ENCODE measurements at regions not wholly inside any gene's neighbourhood (a gene's known extent, or its start where the extent isn't known, plus 50 kb on each side); places are given as distances from the start of the nearest gene placed in this dataset.

DNA sequence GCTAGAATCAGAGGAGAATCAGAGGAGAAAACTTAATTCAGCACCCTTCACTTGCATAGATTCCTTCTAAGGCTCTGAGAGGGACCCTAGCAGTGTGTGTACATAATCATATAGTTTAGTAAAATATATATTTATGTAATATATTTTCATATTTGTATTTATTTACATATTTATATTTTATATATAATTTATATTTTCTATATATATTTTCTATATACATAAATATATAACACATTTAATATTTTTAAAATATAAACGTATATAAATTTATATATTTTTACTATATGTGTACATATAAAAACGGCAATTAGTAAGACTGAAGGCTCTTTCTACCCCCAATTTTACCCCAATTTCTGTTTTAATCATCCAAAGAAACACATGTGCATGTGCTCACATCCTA is 80.3 kb downstream of the NXPE2 start:
- peaks cover 21 to 31% of the 10 kb centered on the region in 2 donors for H3K27me3 Mint-ChIP-seq
- no peaks in the 10 kb centered on the region for H3K4me1 Mint-ChIP-seq (ENCODE audit: low read depth in 2 of 2)
- H3K36me3 Mint-ChIP-seq (ENCODE audit: insufficient read depth) = no peaks in the 10 kb centered on the region
- no peak for ATAC-seq (replicated peaks)
- peak overlapping the region in 1 of 2 donors; percentile 35 for H3K27ac Mint-ChIP-seq
- no peaks in the 10 kb centered on the region for H3K9me3 Mint-ChIP-seq
- H3K4me3 Mint-ChIP-seq = no peak overlapping the region
- no peak for DNase-seq

DNA sequence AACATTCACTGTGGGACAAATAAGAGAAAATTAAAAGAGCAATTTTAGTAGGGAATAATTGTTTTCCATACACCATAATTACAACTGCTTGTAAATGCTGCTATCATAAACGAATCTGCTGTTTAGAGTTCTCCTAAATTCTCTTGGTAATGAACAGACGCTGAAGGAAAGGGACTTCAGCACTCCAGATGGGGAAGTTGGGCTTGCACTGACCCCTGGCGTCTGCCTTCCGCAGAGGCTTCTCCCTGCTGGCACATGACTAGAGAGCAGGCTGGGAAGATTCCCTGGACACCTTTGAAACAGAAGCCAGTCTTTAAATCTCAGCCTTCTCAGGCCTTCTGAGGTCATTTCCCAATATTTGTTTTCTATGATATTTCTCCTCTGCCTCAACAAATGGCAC is 84.1 kb downstream of the NXPE2 start:
- H3K4me3 Mint-ChIP-seq = no peak overlapping the region
- H3K9me3 Mint-ChIP-seq = no peaks in the 10 kb centered on the region
- H3K4me1 Mint-ChIP-seq (ENCODE audit: low read depth in 2 of 2) = no peaks in the 10 kb centered on the region
- H3K27me3 Mint-ChIP-seq = peaks cover 31 to 36% of the 10 kb centered on the region in 2 donors
- H3K36me3 Mint-ChIP-seq (ENCODE audit: insufficient read depth) = no peaks in the 10 kb centered on the region
- DNase-seq (no peak), ATAC-seq (replicated peaks) (no peak)
- H3K27ac Mint-ChIP-seq = no peak overlapping the region

DNA sequence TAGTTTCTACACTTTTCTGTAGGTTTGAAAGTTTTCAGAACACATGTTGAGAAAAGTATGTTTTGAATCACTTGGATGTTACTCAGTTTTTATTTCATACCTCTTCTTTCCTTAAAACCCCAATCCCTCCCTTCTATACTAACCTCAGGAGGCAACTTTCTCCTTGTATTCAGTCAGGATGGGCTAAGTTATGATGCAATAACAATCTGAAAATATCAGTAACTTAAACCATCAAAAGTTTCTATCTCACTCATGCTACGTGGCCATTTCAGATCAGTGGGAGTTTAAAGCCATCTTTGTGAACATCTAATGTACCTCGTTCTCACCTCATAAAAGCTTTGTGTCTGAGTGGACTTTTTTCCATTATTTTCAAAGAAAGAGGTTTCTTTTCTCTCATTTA is 86.2 kb downstream of the NXPE2 start:
- peaks cover 21 to 33% of the 10 kb centered on the region in 2 donors for H3K27me3 Mint-ChIP-seq
- ATAC-seq (replicated peaks) (no peak), DNase-seq (no peak)
- H3K27ac Mint-ChIP-seq = no peak overlapping the region
- no peaks in the 10 kb centered on the region for H3K9me3 Mint-ChIP-seq
- no peak overlapping the region for H3K4me3 Mint-ChIP-seq
- no peaks in the 10 kb centered on the region for H3K36me3 Mint-ChIP-seq (ENCODE audit: insufficient read depth)
- no peaks in the 10 kb centered on the region for H3K4me1 Mint-ChIP-seq (ENCODE audit: low read depth in 2 of 2)

DNA sequence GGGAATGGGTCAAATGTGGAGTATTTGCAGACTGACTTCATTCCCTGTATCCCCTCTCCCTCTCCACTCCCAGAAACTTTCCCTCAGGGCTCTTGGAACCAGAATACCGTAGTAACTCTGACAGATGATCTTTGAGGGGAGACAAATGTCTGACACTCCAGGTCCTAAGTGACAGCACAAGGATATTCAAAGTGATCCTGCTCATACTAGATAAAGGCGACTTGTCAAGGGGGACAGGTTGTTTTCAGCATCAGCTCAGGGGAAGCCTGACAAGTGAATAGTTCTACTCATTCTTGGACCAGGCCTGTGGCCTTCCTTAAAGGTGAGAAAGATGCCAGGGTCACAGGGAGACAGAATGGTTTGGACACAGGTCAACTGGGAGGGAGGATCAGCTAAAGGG is 92.8 kb downstream of the NXPE2 start:
- ATAC-seq (replicated peaks) (no peak), DNase-seq (no peak)
- Mint-ChIP-seq H3K27me3 (peaks cover 32 to 33% of the 10 kb centered on the region in 2 donors), H3K4me1 (ENCODE audit: low read depth in 2 of 2) (no peaks in the 10 kb centered on the region), H3K4me3 (no peak overlapping the region), H3K9me3 (no peaks in the 10 kb centered on the region), H3K27ac (no peak overlapping the region), H3K36me3 (ENCODE audit: insufficient read depth) (no peaks in the 10 kb centered on the region)

DNA sequence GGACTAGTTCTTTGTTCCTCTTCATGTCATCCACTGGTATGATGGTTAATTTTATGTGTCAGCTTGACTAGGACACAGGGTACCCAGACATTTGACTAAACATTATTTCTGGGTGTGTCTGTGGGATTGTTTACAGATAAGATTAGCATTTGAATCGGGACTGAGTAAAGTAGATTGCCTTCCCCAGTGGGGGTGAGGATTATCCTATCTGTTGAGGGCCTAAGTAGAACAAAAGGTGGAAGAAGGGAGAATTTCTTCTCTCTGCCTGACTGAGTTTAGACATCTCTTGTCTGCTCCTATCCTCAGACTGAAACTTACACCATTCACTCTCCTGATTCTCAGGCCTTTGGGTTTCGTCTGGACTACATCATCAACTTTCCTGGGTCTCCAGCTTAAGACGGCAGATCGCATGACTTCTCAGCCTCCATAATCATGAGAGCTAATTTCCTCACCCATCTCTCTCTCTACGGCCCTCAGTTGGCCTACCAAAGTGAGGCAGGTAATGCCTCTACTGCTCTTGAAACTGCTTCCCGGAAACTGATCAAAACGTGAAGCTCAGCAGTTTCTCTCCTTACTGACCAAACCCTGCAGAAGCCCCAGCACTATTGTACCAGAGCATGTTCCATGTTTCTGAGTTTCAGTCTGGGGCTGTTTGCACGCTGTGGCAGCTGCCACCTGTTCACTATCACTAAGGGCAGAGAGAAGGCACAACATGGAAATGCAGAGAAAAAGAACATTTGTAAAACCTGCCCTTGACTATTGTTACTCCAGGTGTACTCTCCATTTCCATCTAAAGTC is 95.4 kb downstream of the NXPE2 start:
- Mint-ChIP-seq H3K4me1 (ENCODE audit: low read depth in 2 of 2) (no peaks in the 10 kb centered on the region), H3K4me3 (no peak overlapping the region), H3K9me3 (no peaks in the 10 kb centered on the region), H3K27ac (no peak overlapping the region), H3K27me3 (peaks cover 20 to 33% of the 10 kb centered on the region in 2 donors), H3K36me3 (ENCODE audit: insufficient read depth) (no peaks in the 10 kb centered on the region)
- DNase-seq (no peak), ATAC-seq (replicated peaks) (no peak)

DNA sequence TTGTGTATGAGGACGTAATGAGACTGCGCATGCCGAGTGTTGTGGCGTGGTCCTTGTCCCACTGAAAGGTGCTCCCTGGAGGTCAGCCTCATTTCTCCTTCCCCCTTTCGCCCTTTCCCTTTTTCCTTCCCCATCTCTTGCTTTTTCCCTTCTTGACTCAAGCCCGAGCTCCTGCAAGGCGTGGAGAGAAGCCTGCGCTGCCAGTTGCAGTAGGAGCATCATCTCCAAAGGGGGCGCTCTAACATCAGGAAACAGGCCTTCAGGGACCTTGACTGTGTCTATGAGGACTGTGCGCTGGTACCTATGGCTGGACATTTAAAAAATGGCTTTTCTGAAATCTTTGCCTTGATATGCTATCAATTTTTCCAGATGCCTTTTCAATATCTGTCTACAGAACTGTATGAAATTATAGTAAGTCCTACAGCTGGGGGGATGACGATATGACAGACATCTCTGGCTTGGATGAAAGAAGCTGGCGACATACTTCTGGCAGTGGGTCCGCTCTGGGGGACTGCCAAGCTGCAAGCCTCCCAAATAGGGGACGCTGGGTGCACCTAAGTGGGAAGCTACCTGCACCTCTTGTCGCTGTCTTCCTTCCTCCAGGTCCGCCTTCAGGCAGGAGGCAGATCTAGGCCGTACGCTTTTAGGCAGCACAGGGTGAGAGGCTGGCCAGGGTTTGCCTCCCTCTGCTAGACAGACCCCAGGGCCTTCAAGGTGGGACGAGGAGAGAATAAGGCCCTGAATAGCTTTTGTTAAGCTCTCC is 96.5 kb downstream of the NXPE2 start:
- Mint-ChIP-seq H3K27ac (no peak overlapping the region), H3K36me3 (ENCODE audit: insufficient read depth) (no peaks in the 10 kb centered on the region)
- peak in 1 of 3 experiments; percentile 11 for DNase-seq

DNA sequence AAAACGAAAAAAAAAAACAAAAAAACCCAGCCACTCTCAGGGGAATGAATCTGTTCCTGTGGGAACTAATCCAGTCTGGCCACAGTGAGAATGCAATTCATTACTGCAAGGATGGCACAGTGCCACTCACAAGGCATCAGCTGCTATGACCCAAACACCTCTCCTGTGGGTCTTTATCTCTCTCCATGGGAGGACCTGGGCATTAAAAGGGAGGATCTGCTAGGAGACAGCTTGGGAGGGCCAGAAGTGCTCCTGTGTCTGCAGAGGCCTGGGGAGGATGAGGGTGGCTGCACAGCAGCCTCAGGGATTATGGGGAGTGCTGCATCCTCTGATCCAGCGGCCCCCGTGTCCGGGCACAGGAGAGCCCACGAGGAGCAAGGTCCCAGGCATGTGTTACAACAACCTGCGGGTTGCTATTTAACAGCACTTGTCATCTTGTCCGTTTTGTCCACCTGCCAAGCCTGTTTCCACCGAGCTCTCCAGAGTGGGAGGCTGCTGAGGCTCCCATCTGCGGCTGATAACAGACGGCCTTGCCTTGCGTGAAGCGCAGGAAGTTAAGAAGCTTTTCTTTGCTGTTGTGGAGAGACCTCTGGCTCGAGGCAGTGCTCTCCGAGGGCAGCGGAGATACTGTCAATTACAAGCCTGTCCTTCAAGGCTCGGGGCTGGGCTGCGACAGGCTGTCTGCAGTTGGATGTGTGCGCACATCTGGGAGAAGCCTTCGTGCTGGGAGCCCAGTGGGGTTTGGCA is 97.7 kb downstream of the NXPE2 start:
- Mint-ChIP-seq H3K27ac (no peak overlapping the region), H3K4me1 (ENCODE audit: low read depth in 2 of 2) (no peaks in the 10 kb centered on the region), H3K9me3 (no peaks in the 10 kb centered on the region), H3K27me3 (peaks cover 16 to 33% of the 10 kb centered on the region in 2 donors), H3K4me3 (no peak overlapping the region), H3K36me3 (ENCODE audit: insufficient read depth) (no peaks in the 10 kb centered on the region)
- DNase-seq = no peak
- no peak for ATAC-seq (replicated peaks)

More for the DNA sequence above, 96.5 kb downstream of the NXPE2 start:
- no peak overlapping the region for H3K4me3 Mint-ChIP-seq
- no peak for ATAC-seq (replicated peaks)
- peaks cover 16 to 33% of the 10 kb centered on the region in 2 donors for H3K27me3 Mint-ChIP-seq
- no peaks in the 10 kb centered on the region for H3K9me3 Mint-ChIP-seq
- H3K4me1 Mint-ChIP-seq (ENCODE audit: low read depth in 2 of 2) = no peaks in the 10 kb centered on the region

DNA sequence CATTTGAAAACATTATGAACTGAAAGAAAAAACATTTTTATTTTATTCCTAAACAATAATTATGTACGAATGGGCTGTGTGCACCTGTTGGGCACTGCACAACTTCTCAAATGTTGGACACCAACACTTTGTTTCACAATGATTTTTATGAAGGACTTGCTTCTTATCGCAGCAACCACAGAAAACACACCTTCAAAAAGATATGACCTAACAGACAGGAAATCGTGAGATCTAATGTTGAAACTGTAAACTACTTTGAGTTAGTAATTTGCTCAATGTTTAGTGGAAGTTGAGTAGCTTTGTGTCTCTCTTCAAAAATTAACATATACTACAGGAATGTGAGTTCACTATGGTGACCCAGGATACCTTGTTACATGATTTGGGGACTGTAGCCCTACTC is 98.6 kb downstream of the NXPE2 start:
- no peaks in the 10 kb centered on the region for H3K9me3 Mint-ChIP-seq
- DNase-seq (no peak), ATAC-seq (replicated peaks) (no peak)
- peaks cover 16 to 32% of the 10 kb centered on the region in 2 donors for H3K27me3 Mint-ChIP-seq
- no peaks in the 10 kb centered on the region for H3K36me3 Mint-ChIP-seq (ENCODE audit: insufficient read depth)
- H3K27ac Mint-ChIP-seq = no peak overlapping the region
- H3K4me1 Mint-ChIP-seq (ENCODE audit: low read depth in 2 of 2) = no peaks in the 10 kb centered on the region
- H3K4me3 Mint-ChIP-seq = no peak overlapping the region

DNA sequence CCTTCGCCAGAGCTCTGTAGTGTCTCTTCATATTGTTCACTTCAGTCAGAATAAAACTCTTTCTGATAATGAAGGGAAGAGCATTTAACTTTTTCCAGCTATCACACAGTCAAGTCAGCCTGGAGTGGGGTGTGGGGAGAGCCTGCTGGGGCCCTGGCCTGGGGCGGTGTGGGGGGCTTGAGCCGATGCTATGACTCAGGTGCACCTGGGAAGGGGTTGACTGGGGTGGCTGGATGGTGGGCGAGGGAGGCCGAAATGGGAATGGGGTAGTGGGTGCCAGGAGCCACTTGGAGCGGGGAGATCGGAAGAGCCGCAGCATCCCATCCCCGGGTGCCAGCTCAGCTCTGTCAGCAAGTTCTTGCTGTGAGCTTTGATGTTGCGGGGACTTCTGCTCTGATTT is 100.9 kb downstream of the NXPE2 start:
- Mint-ChIP-seq H3K36me3 (ENCODE audit: insufficient read depth) (no peaks in the 10 kb centered on the region), H3K4me3 (no peak overlapping the region), H3K27ac (no peak overlapping the region), H3K27me3 (peaks cover 9 to 10% of the 10 kb centered on the region in 2 donors), H3K9me3 (no peaks in the 10 kb centered on the region), H3K4me1 (ENCODE audit: low read depth in 2 of 2) (no peaks in the 10 kb centered on the region)
- ATAC-seq (replicated peaks) (no peak), DNase-seq (no peak)

DNA sequence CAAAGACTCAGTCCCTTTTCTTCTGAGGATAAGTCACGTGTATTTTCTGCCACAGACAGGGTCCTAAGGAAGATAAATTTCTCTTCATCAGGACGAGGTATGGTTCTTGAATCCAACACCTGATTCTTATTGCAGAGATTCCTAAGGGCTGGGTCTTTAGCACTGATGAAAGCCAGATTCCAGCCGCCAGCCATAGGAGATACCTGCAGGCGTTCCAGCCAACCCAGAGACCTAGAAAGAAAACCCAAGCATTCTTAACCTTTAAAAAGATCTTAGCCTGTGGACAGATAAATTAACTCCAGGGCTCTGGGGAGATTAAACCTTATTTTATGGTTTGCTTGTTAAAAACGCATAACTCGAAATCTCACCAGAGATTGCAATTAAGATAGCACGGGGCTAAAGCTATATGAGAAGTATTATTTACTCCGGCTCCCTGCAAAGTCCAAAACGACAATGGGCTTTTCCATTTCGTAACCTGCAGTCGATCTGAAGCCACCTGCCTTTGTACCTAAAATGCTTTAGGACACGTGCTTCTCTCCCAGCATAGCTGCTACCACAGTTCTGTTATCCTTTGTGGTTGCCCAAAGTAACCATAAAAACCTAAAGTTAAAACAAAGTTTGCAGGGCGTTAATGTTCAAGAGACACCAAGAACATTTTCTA is 104.5 kb downstream of the NXPE2 start:
- H3K4me1 Mint-ChIP-seq (ENCODE audit: low read depth in 2 of 2) = no peaks in the 10 kb centered on the region
- ATAC-seq (replicated peaks) = no peak
- DNase-seq = no peak

DNA sequence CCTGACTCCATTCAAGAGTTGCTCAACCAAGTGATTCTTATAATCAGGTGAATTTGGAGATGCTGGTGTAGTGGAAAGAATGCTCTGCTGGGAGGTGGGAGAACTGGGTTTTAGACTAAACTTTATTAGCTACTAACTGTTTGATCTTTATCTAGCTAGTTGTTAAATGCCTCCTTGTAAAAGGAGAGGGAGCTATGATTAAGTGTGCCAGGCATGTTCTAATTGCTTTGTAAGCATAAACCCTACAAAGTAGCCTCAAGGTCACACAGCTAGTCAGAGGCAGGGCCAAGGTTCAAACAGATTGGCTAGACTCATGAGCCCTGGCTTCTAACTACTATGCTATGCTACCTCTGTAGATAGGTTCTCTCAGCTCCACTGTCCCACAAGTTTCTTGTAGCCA is 105.5 kb downstream of the NXPE2 start:
- H3K36me3 Mint-ChIP-seq (ENCODE audit: insufficient read depth) = no peaks in the 10 kb centered on the region
- H3K27me3 Mint-ChIP-seq = peaks cover 9 to 17% of the 10 kb centered on the region in 2 donors
- DNase-seq = no peak
- no peak for ATAC-seq (replicated peaks)
- H3K4me3 Mint-ChIP-seq = no peak overlapping the region
- no peaks in the 10 kb centered on the region for H3K9me3 Mint-ChIP-seq
- H3K27ac Mint-ChIP-seq = no peak overlapping the region
- H3K4me1 Mint-ChIP-seq (ENCODE audit: low read depth in 2 of 2) = no peaks in the 10 kb centered on the region

More for the DNA sequence above, 104.5 kb downstream of the NXPE2 start:
- no peak overlapping the region for H3K27ac Mint-ChIP-seq
- H3K9me3 Mint-ChIP-seq = no peaks in the 10 kb centered on the region
- peaks cover 9 to 12% of the 10 kb centered on the region in 2 donors for H3K27me3 Mint-ChIP-seq
- H3K4me3 Mint-ChIP-seq = no peak overlapping the region
- H3K36me3 Mint-ChIP-seq (ENCODE audit: insufficient read depth) = no peaks in the 10 kb centered on the region

DNA sequence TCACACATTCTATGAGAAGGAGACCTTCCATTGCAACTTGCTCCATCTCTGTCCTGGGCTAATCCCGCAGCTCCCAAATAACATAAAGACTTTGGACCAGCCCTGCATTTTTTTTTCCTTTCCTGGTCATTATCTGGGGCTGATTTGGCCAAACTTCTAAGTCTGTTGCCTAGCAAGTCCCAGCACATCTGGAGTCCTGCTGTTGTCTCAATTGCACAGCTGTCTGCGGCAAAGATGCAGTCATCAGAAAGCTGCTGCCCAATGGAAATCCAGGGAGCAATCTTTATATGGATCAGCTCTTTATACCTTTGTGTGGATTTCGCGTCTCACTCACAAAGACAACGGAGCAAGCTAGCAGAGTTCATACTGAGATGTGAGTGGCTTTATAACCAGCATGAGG is 105.9 kb downstream of the NXPE2 start:
- no peak for DNase-seq
- no peaks in the 10 kb centered on the region for H3K4me1 Mint-ChIP-seq (ENCODE audit: low read depth in 2 of 2)
- peaks cover 9 to 17% of the 10 kb centered on the region in 2 donors for H3K27me3 Mint-ChIP-seq
- no peak overlapping the region for H3K27ac Mint-ChIP-seq
- H3K36me3 Mint-ChIP-seq (ENCODE audit: insufficient read depth) = no peaks in the 10 kb centered on the region
- ATAC-seq (replicated peaks) = no peak
- H3K9me3 Mint-ChIP-seq = no peaks in the 10 kb centered on the region
- no peak overlapping the region for H3K4me3 Mint-ChIP-seq

DNA sequence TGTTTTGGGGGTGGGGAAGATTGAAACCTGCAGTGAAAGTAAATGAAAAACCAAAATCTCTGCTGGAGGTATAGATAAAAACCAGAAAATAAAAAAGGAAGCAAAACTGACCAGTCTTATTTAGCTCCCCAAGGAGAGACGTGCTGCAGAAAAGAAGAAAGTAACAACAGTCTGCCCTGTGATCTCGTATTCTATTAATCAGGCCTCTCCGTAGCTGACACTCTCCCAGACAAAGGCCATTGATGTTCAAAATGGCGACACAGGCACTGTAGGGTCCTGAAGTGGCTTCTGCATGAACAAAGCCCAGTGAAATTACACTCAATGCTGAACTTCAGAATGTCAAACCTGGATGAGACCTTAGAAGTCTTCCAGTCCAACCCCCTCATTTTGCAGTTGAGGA is 106.6 kb downstream of the NXPE2 start:
- Mint-ChIP-seq H3K27me3 (peaks cover 15 to 20% of the 10 kb centered on the region in 2 donors), H3K27ac (no peak overlapping the region), H3K9me3 (no peaks in the 10 kb centered on the region), H3K4me1 (ENCODE audit: low read depth in 2 of 2) (no peaks in the 10 kb centered on the region), H3K4me3 (no peak overlapping the region), H3K36me3 (ENCODE audit: insufficient read depth) (no peaks in the 10 kb centered on the region)
- ATAC-seq (replicated peaks) (no peak), DNase-seq (no peak)

Measured in effector memory CD8-positive, alpha-beta T cell (primary cell).